Ovary (tissue), 3 donors: ENCODE measurements at regions not wholly inside any gene's neighbourhood (a gene's known extent, or its start where the extent isn't known, plus 50 kb on each side); places are given as distances from the start of the nearest gene placed in this dataset.

Source experiments
- CTCF ChIP-seq, 3 donors: fragments of 450-650 bp in 2 of 3; fragments of 200-600 bp in 1 of 3; IDR thresholded peaks; one replicate each; pipeline versions ENCODE4 v1.5.1 to v1.8.0; 2016 to 2022; ENCODE audit warnings: antibody characterized with exemption in 3 of 3, mild to moderate bottlenecking in 1 of 3
- POLR2A ChIP-seq: fragments of 450-650 bp; IDR thresholded peaks from one replicate; pipeline ENCODE4 v1.6.1; 2017; ENCODE audit warnings: antibody characterized with exemption, mild to moderate bottlenecking, moderate library complexity
- donor health status: DM: no; HTN: no; CAD: no.

- TF ChIP-seq CTCF (IDR thresholded peaks at IDR 0.05): no peak
- TF ChIP-seq POLR2A: no peak
These were observed 227.3 kb downstream of the QDPR start for GRCh38 chr4:17284323-17285175.
